ENCODE measurements at regions not wholly inside any gene's neighbourhood (a gene's known extent, or its start where the extent isn't known, plus 50 kb on each side); places are given as distances from the start of the nearest gene placed in this dataset.

GRCh38 chr6:147023148-147023547 lies 181.1 kb upstream of the STXBP5 start:
- CTCF ChIA-PET (ENCODE audit: low intra/inter-chr PET ratio, low total read pairs), result no interaction called here
- in situ Hi-C loops (cut with HindIII; ENCODE audit: extremely low pct_ligation_motif_present, low pct_unique_long_range_greater_than_20kb), result no loop called here
- Histone ChIP-seq H3K36me3 (replicated peaks in 1 of 2; ENCODE audit: control insufficient read depth in 1 of 2, insufficient read depth in 2 of 2, low read length in 2 of 2) (no peaks in the 10 kb centered on the region), H3K9ac (ENCODE audit: insufficient read depth, low read depth, low read length) (no peak overlapping the region), H4K20me1 (ENCODE audit: insufficient read depth, low read length) (no peaks in the 10 kb centered on the region), H3K27me3 (ENCODE audit: control insufficient read depth in 1 of 2, insufficient read depth in 2 of 2, low read length in 2 of 2) (no peaks in the 10 kb centered on the region), H3K27ac (ENCODE audit: extremely low read length, insufficient read depth, low read length) (no peak overlapping the region), H3K4me2 (ENCODE audit: low read depth, low read length) (no peak overlapping the region), H3K4me1 (ENCODE audit: insufficient read depth, low read length) (no peaks in the 10 kb centered on the region), H3K4me3 (replicated peaks in 1 of 3; ENCODE audit: insufficient read depth in 1 of 3, low read depth in 2 of 3, low read length in 3 of 3) (no peak overlapping the region), H3K79me2 (ENCODE audit: insufficient read depth, low read length) (no peaks in the 10 kb centered on the region), H3K9me3 (ENCODE audit: low read length) (no peaks in the 10 kb centered on the region), H2AFZ (ENCODE audit: low read length) (no peak overlapping the region)
- no peak for FAIRE-seq
- DNase-seq (ENCODE audit: low spot score), result no peak
- POLR2A ChIA-PET, result no interaction called here
- TF ChIP-seq HCFC1 (IDR thresholded peaks at IDR 0.05; ENCODE audit: low read depth, low read length) (no peak), NONO (IDR thresholded peaks at IDR 0.05) (no peak), NONO (CRISPR knock-in tag; conservative IDR thresholded peaks at IDR 0.05) (no peak), MEIS2 (CRISPR knock-in tag; IDR thresholded peaks at IDR 0.05) (no peak), ATAD3A (CRISPR knock-in tag; IDR thresholded peaks at IDR 0.05) (no peak), RCOR2 (CRISPR knock-in tag; IDR thresholded peaks at IDR 0.05) (no peak), RNF219 (CRISPR knock-in tag; IDR thresholded peaks at IDR 0.05) (no peak)
- intact Hi-C loops (cut with micrococcal nuclease; ENCODE audit: unreplicated experiment), result no loop called here
- BruUV-seq (replicated peaks), result no TSS peak
- ATAC-seq, result no peak

- Histone ChIP-seq H3K9ac (ENCODE audit: insufficient read depth, low read depth, low read length) (no peak overlapping the region), H3K27me3 (ENCODE audit: control insufficient read depth in 1 of 2, insufficient read depth in 2 of 2, low read length in 2 of 2) (no peaks in the 10 kb centered on the region), H3K4me3 (replicated peaks in 1 of 3; ENCODE audit: insufficient read depth in 1 of 3, low read depth in 2 of 3, low read length in 3 of 3) (no peak overlapping the region), H3K79me2 (ENCODE audit: insufficient read depth, low read length) (no peaks in the 10 kb centered on the region), H3K4me2 (ENCODE audit: low read depth, low read length) (no peak overlapping the region), H4K20me1 (ENCODE audit: insufficient read depth, low read length) (no peaks in the 10 kb centered on the region), H3K27ac (ENCODE audit: extremely low read length, insufficient read depth, low read length) (no peak overlapping the region), H3K36me3 (replicated peaks in 1 of 2; ENCODE audit: control insufficient read depth in 1 of 2, insufficient read depth in 2 of 2, low read length in 2 of 2) (no peaks in the 10 kb centered on the region), H3K4me1 (ENCODE audit: insufficient read depth, low read length) (no peaks in the 10 kb centered on the region), H3K9me3 (ENCODE audit: low read length) (no peaks in the 10 kb centered on the region), H2AFZ (ENCODE audit: low read length) (no peak overlapping the region)
- ATAC-seq, result no peak
- in situ Hi-C loops (cut with HindIII; ENCODE audit: extremely low pct_ligation_motif_present, low pct_unique_long_range_greater_than_20kb), result no loop called here
- DNase-seq (ENCODE audit: low spot score), result no peak
- 18% methylated on average over 3 of the region's 3 CpGs for whole genome bisulfite sequencing (ENCODE audit: low lambda C conversion rate)
- FAIRE-seq, result no peak
- POLR2A ChIA-PET, result no interaction called here
- BruUV-seq (replicated peaks), result no TSS peak
- intact Hi-C loops (cut with micrococcal nuclease; ENCODE audit: unreplicated experiment), result no loop called here
- CTCF ChIA-PET (ENCODE audit: low intra/inter-chr PET ratio, low total read pairs), result no interaction called here
- TF ChIP-seq ZNF263 (CRISPR knock-in tag; IDR thresholded peaks at IDR 0.05) (no peak), ZNF503 (CRISPR knock-in tag; IDR thresholded peaks at IDR 0.05) (no peak), TARDBP (CRISPR knock-in tag; IDR thresholded peaks at IDR 0.05) (no peak), ZNF678 (CRISPR knock-in tag; IDR thresholded peaks at IDR 0.05) (no peak), NR2F6 (IDR thresholded peaks at IDR 0.05) (no peak), NR2F6 (CRISPR knock-in tag; IDR thresholded peaks at IDR 0.05) (no peak), NFKB2 (CRISPR knock-in tag; IDR thresholded peaks at IDR 0.05; ENCODE audit: borderline replicate concordance) (no peak), ZMYM4 (CRISPR knock-in tag; IDR thresholded peaks at IDR 0.05) (no peak), NR2F2 (IDR thresholded peaks at IDR 0.05; ENCODE audit: borderline replicate concordance, low read depth) (no peak), KLF11 (CRISPR knock-in tag; IDR thresholded peaks at IDR 0.05) (no peak)
Observed at GRCh38 chr6:147023581-147023980, 180.6 kb upstream of the STXBP5 start.
